ENCODE measurements at regions not wholly inside any gene's neighbourhood (a gene's known extent, or its start where the extent isn't known, plus 50 kb on each side); places are given as distances from the start of the nearest gene placed in this dataset.

- Histone ChIP-seq H3K9me3 (ENCODE audit: insufficient read depth in 2 of 2, low read depth in 1 of 2, low read length in 1 of 2) (no peaks in the 10 kb centered on the region), H3K56ac (replicated peaks; ENCODE audit: insufficient read length, low read depth, low read length) (no peak overlapping the region), H3K9ac (replicated peaks in 1 of 4; ENCODE audit: extremely low read depth in 1 of 4, low read depth in 3 of 4, low read length in 3 of 4) (no peak overlapping the region), H3K18ac (ENCODE audit: extremely low read depth, low read length) (no peak overlapping the region; the same call in 1 of the 2 replicates), H4K20me1 (replicated peaks in 1 of 2; ENCODE audit: control insufficient read depth in 1 of 2, insufficient read depth in 2 of 2, low read length in 2 of 2) (peaks cover 0 to 2% of the 10 kb centered on the region in 2 experiments), H3K4ac (replicated peaks; ENCODE audit: insufficient read length, low read depth, low read length) (no peak overlapping the region), H3K4me3 (ENCODE audit: extremely low read depth in 1 of 4, insufficient read depth in 2 of 4, low read depth in 3 of 4, low read length in 4 of 4) (no peak overlapping the region), H3K4me2 (ENCODE audit: insufficient read depth in 1 of 2, low read depth in 2 of 2, low read length in 2 of 2) (no peak overlapping the region), H2BK120ac (replicated peaks; ENCODE audit: low read depth, low read length) (peak overlapping the region; percentile 54), H3K79me2 (ENCODE audit: control insufficient read depth in 1 of 2, insufficient read depth in 2 of 2, low read length in 2 of 2) (no peaks in the 10 kb centered on the region), H3K79me1 (ENCODE audit: low read depth, low read length) (no peaks in the 10 kb centered on the region), H3K14ac (ENCODE audit: insufficient read length) (no peak overlapping the region), H3K4me1 (replicated peaks in 1 of 4; ENCODE audit: control insufficient read depth in 3 of 4, insufficient read depth in 4 of 4, low read length in 3 of 4) (peaks cover 0 to 10% (median 8%) of the 10 kb centered on the region in 4 experiments; a peak in 4 of 7 replicates), H2BK15ac (ENCODE audit: low read length) (peak overlapping the region; percentile 92; the same call in 1 of the 2 replicates), H4K91ac (replicated peaks; ENCODE audit: insufficient read length, low read length) (peak overlapping the region; percentile 65), H2AFZ (ENCODE audit: low read length) (no peak overlapping the region), H2BK20ac (ENCODE audit: low read length) (no peak overlapping the region), H2AK5ac (ENCODE audit: low read depth, low read length) (no peak overlapping the region), H4K8ac (ENCODE audit: extremely low read depth, insufficient read depth, low read length) (no peak overlapping the region), H3K23me2 (ENCODE audit: low read depth, low read length) (no peaks in the 10 kb centered on the region), H3K27me3 (replicated peaks in 1 of 4; ENCODE audit: control insufficient read depth in 3 of 4, extremely low read depth in 1 of 4, insufficient read depth in 3 of 4, low read length in 3 of 4) (no peaks in the 10 kb centered on the region), H3K27ac (ENCODE audit: low read depth, low read length) (no peak overlapping the region), H2BK5ac (ENCODE audit: low read depth, low read length) (no peak overlapping the region; the same call in 1 of the 2 replicates), H2BK12ac (ENCODE audit: low read depth, low read length) (peak overlapping the region; percentile 64; the same call in 1 of the 2 replicates), H3K36me3 (ENCODE audit: control insufficient read depth in 2 of 4, insufficient read depth in 4 of 4, low read length in 3 of 4) (no peaks in the 10 kb centered on the region), H4K5ac (ENCODE audit: insufficient read length, low read depth, low read length) (no peak overlapping the region), H3K23ac (ENCODE audit: insufficient read length) (no peak overlapping the region)
- no peak for DNase-seq (ENCODE audit: low read depth in 1 of 2, low spot score in 2 of 2)
- 86% methylated on average over 22 of the region's 22 CpGs; no CpG with 5 or more reads in 1 of the 2 experiments for WGBS, 2 experiments (ENCODE audit: extremely low coverage in 1 of 2, insufficient coverage in 1 of 2, insufficient read length in 1 of 2, insufficient replicate concordance in 2 of 2, low coverage in 1 of 2, low lambda C conversion rate in 2 of 2, missing lambda C conversion rate in 1 of 2)
- POLR2A ChIA-PET (ENCODE audit: partially characterized antibody): interaction anchor here (1.0 kb wide), 1 partner anchor 139 kb away, joined by 5 read pairs; no protein-coding TSS in a partner anchor
- CTCF ChIA-PET (ENCODE audit: partially characterized antibody): interaction anchor here (0.5 to 2.4 kb wide), 10 partner anchors 21 to 138 kb away, joined by 3 to 12 read pairs (median 4); no protein-coding TSS in a partner anchor
- no peak for FAIRE-seq
- TF ChIP-seq ASH2L (IDR thresholded peaks at IDR 0.05; ENCODE audit: low read length) (no peak), NRF1 (IDR thresholded peaks at IDR 0.05; ENCODE audit: low read depth, low read length) (no peak), BRCA1 (IDR thresholded peaks at IDR 0.05; ENCODE audit: low read depth, low read length) (no peak), HDAC2 (IDR thresholded peaks at IDR 0.05; ENCODE audit: borderline replicate concordance in 1 of 2, low read depth in 2 of 2, low read length in 2 of 2) (no peak), CHD2 (IDR thresholded peaks at IDR 0.05; ENCODE audit: low read length) (no peak), RFX5 (IDR thresholded peaks at IDR 0.05; ENCODE audit: borderline replicate concordance, low read depth, low read length) (no peak), BACH1 (IDR thresholded peaks at IDR 0.05; ENCODE audit: low read length) (no peak)
- TF ChIP-seq, protein P1, sequence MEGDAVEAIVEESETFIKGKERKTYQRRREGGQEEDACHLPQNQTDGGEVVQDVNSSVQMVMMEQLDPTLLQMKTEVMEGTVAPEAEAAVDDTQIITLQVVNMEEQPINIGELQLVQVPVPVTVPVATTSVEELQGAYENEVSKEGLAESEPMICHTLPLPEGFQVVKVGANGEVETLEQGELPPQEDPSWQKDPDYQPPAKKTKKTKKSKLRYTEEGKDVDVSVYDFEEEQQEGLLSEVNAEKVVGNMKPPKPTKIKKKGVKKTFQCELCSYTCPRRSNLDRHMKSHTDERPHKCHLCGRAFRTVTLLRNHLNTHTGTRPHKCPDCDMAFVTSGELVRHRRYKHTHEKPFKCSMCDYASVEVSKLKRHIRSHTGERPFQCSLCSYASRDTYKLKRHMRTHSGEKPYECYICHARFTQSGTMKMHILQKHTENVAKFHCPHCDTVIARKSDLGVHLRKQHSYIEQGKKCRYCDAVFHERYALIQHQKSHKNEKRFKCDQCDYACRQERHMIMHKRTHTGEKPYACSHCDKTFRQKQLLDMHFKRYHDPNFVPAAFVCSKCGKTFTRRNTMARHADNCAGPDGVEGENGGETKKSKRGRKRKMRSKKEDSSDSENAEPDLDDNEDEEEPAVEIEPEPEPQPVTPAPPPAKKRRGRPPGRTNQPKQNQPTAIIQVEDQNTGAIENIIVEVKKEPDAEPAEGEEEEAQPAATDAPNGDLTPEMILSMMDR (IDR thresholded peaks at IDR 0.05; ENCODE audit: control extremely low read depth in 1 of 3, insufficient read depth in 1 of 3, low read depth in 1 of 3, low read length in 3 of 3): no peak
- TF ChIP-seq, protein P2, sequence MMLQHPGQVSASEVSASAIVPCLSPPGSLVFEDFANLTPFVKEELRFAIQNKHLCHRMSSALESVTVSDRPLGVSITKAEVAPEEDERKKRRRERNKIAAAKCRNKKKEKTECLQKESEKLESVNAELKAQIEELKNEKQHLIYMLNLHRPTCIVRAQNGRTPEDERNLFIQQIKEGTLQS (IDR thresholded peaks at IDR 0.05; ENCODE audit: insufficient read depth, low read depth, low read length): no peak
Observed at GRCh38 chr7:101680406-101681145, 51.5 kb upstream of the MYL10 start.
